HEK293 (cell line): ENCODE measurements at regions not wholly inside any gene's neighbourhood (a gene's known extent, or its start where the extent isn't known, plus 50 kb on each side); places are given as distances from the start of the nearest gene placed in this dataset.

Experiments used
- CTCF ChIA-PET: fragments of 350-600 bp; formaldehyde crosslinking; extraction: SDS; loops from one replicate; lab custom pipeline; 2021; ENCODE audit warnings: antibody characterized with exemption; lab: Yijun Ruan, JAX
- POLR2A ChIA-PET: fragments of 300-600 bp; formaldehyde crosslinking; extraction: SDS; loops from one replicate; lab custom pipeline; 2020; ENCODE audit warnings: antibody characterized with exemption, inconsistent platforms; lab: Yijun Ruan, JAX
- H3K27ac ChIP-seq: fragments of 200-500 bp; sonication (Bioruptor generic); 2 replicates; pipeline ENCODE4 v1.5.1; 2014; ENCODE audit warnings: low read depth, low read length, control low read depth, inconsistent platforms; ENCODE audit errors: extremely low read depth
- H3K36me3 ChIP-seq, 2 experiments: fragments of 200-500 bp in 1 of 2; sonication (Bioruptor generic) in 1 of 2; 1 replicate in 1 of 2; 2 replicates in 1 of 2; pipeline ENCODE4 v1.5.1; 2014 to 2017; ENCODE audit warnings: inconsistent platforms in 2 of 2, low read length in 2 of 2; ENCODE audit not compliant: control insufficient read depth in 2 of 2, insufficient read depth in 1 of 2
- H3K4me1 ChIP-seq: fragments of 200-500 bp; sonication (Bioruptor generic); 2 replicates; pipeline ENCODE4 v1.5.1; 2014; ENCODE audit warnings: mild to moderate bottlenecking, low read length, inconsistent platforms; ENCODE audit not compliant: control insufficient read depth, insufficient read depth
- H3K4me3 ChIP-seq: 2 replicates; pipeline ENCODE4 v1.5.1; 2011; ENCODE audit warnings: low read depth, mild to moderate bottlenecking, control low read depth, low read length, moderate library complexity
- H3K9me3 ChIP-seq: fragments of 200-500 bp; sonication (Bioruptor generic); 2 replicates; pipeline ENCODE4 v1.5.1; 2014; ENCODE audit warnings: low read depth, low read length, inconsistent platforms; ENCODE audit not compliant: control insufficient read depth, insufficient read depth
- GLI2 ChIP-seq: fragments of 450-650 bp; formaldehyde crosslinking; IDR thresholded peaks from 2 replicates; pipeline ENCODE4; 2017; ENCODE audit warnings: missing biosample characterization, missing genetic modification characterization, low read depth, borderline replicate concordance
- GLIS1 ChIP-seq: fragments of 450-650 bp; formaldehyde crosslinking; IDR thresholded peaks from 2 replicates; pipeline ENCODE4 v1.5.1; 2016; ENCODE audit warnings: missing biosample characterization, missing genetic modification characterization
- KLF8 ChIP-seq: fragments of 450-650 bp; formaldehyde crosslinking; IDR thresholded peaks from 2 replicates; pipeline ENCODE4 v1.5.1; 2016; ENCODE audit warnings: missing biosample characterization, missing genetic modification characterization
- OSR2 ChIP-seq: fragments of 450-650 bp; formaldehyde crosslinking; IDR thresholded peaks from 2 replicates; pipeline ENCODE4 v1.5.1; 2016; ENCODE audit warnings: missing biosample characterization, missing genetic modification characterization
- SCRT1 ChIP-seq: fragments of 450-650 bp; formaldehyde crosslinking; IDR thresholded peaks from 2 replicates; pipeline ENCODE4 v1.5.1; 2016; ENCODE audit warnings: missing biosample characterization, missing genetic modification characterization, borderline replicate concordance
- ZBTB1 ChIP-seq: fragments of 450-650 bp; formaldehyde crosslinking; IDR thresholded peaks from 2 replicates; pipeline ENCODE4 v1.5.1; 2016; ENCODE audit warnings: missing biosample characterization, missing genetic modification characterization
- ZBTB48 ChIP-seq: fragments of 450-650 bp; formaldehyde crosslinking; IDR thresholded peaks from 2 replicates; pipeline ENCODE4 v1.5.1; 2016; ENCODE audit warnings: missing biosample characterization, missing genetic modification characterization
- ZBTB8A ChIP-seq: fragments of 450-650 bp; formaldehyde crosslinking; IDR thresholded peaks from 2 replicates; pipeline ENCODE4 v1.5.1; 2016; ENCODE audit warnings: missing biosample characterization, missing genetic modification characterization
- ZNF140 ChIP-seq: fragments of 450-650 bp; formaldehyde crosslinking; IDR thresholded peaks from 2 replicates; pipeline ENCODE4 v1.5.1; 2016; ENCODE audit warnings: missing biosample characterization, missing genetic modification characterization
- ZNF155 ChIP-seq: fragments of 450-650 bp; formaldehyde crosslinking; IDR thresholded peaks from 2 replicates; pipeline ENCODE4 v1.5.1; 2016; ENCODE audit warnings: missing biosample characterization, missing genetic modification characterization
- ZNF2 ChIP-seq: fragments of 450-650 bp; formaldehyde crosslinking; IDR thresholded peaks from 2 replicates; pipeline ENCODE4 v1.5.1; 2016; ENCODE audit warnings: missing biosample characterization, missing genetic modification characterization
- ZNF26 ChIP-seq: fragments of 450-650 bp; formaldehyde crosslinking; IDR thresholded peaks from 2 replicates; pipeline ENCODE4 v1.5.1; 2016; ENCODE audit warnings: missing biosample characterization, missing genetic modification characterization
- ZNF302 ChIP-seq: fragments of 450-650 bp; formaldehyde crosslinking; IDR thresholded peaks from 2 replicates; pipeline ENCODE4 v1.5.1; 2016; ENCODE audit warnings: missing biosample characterization, missing genetic modification characterization, low read depth
- ZNF311 ChIP-seq: fragments of 450-650 bp; formaldehyde crosslinking; IDR thresholded peaks from 2 replicates; pipeline ENCODE4 v1.5.1; 2017; ENCODE audit warnings: missing biosample characterization, missing genetic modification characterization, borderline replicate concordance
- ZNF473 ChIP-seq: fragments of 450-650 bp; formaldehyde crosslinking; IDR thresholded peaks from 2 replicates; pipeline ENCODE4 v1.5.1; 2017; ENCODE audit warnings: missing biosample characterization, missing genetic modification characterization
- ZNF488 ChIP-seq: fragments of 450-650 bp; formaldehyde crosslinking; IDR thresholded peaks from 2 replicates; pipeline ENCODE4 v1.5.1; 2016; ENCODE audit warnings: missing biosample characterization, missing genetic modification characterization
- ZNF544 ChIP-seq: fragments of 450-650 bp; formaldehyde crosslinking; IDR thresholded peaks from 2 replicates; pipeline ENCODE4 v1.5.0; 2017; ENCODE audit warnings: missing biosample characterization, missing genetic modification characterization
- ZNF580 ChIP-seq: fragments of 450-650 bp; formaldehyde crosslinking; IDR thresholded peaks from 2 replicates; pipeline ENCODE4 v1.5.1; 2016; ENCODE audit warnings: missing biosample characterization, missing genetic modification characterization
- ZNF610 ChIP-seq: fragments of 450-650 bp; formaldehyde crosslinking; IDR thresholded peaks from 2 replicates; pipeline ENCODE4 v1.5.1; 2016; ENCODE audit warnings: missing biosample characterization, missing genetic modification characterization, borderline replicate concordance
- ZNF645 ChIP-seq: fragments of 450-650 bp; formaldehyde crosslinking; IDR thresholded peaks from 2 replicates; pipeline ENCODE4; 2016; ENCODE audit warnings: missing biosample characterization, missing genetic modification characterization
- ZNF664 ChIP-seq: fragments of 450-650 bp; formaldehyde crosslinking; IDR thresholded peaks from 2 replicates; pipeline ENCODE4 v1.5.1; 2016; ENCODE audit warnings: missing biosample characterization, missing genetic modification characterization
- ZNF670 ChIP-seq: fragments of 450-650 bp; formaldehyde crosslinking; IDR thresholded peaks from 2 replicates; pipeline ENCODE4 v1.5.1; 2016; ENCODE audit warnings: missing biosample characterization, missing genetic modification characterization, low read depth
- ZNF704 ChIP-seq: fragments of 450-650 bp; formaldehyde crosslinking; IDR thresholded peaks from 2 replicates; pipeline ENCODE4 v1.5.1; 2016; ENCODE audit warnings: missing biosample characterization, missing genetic modification characterization
- ZNF792 ChIP-seq: fragments of 450-650 bp; formaldehyde crosslinking; IDR thresholded peaks from 2 replicates; pipeline ENCODE4 v1.5.1; 2016; ENCODE audit warnings: missing biosample characterization, missing genetic modification characterization
- TF ChIP-seq, protein P1 (sequence below): fragments of 450-650 bp; IDR thresholded peaks from 2 replicates; pipeline ENCODE4 v1.5.1; 2018; ENCODE audit warnings: missing biosample characterization, missing genetic modification characterization

- no peaks in the 10 kb centered on the region for H3K4me1 ChIP-seq
- ChIA-PET CTCF (interaction anchor here (0.6 kb wide), 1 partner anchor 22 kb away, joined by 5 read pairs; no protein-coding TSS in a partner anchor), POLR2A (no interaction called here)
- H3K36me3 ChIP-seq = no peaks in the 10 kb centered on the region
- H3K4me3 ChIP-seq = no peak overlapping the region
- H3K9me3 ChIP-seq = no peaks in the 10 kb centered on the region
- TF ChIP-seq ZNF140 (tag by site-specific recombination) (no peak), ZNF670 (tag by site-specific recombination) (no peak), ZNF302 (no peak), ZNF645 (tag by site-specific recombination) (no peak), ZNF26 (tag by site-specific recombination) (no peak), KLF8 (tag by site-specific recombination) (no peak), ZNF704 (tag by site-specific recombination) (no peak), ZNF311 (no peak), ZNF488 (tag by site-specific recombination) (no peak), ZBTB8A (tag by site-specific recombination) (no peak), ZNF792 (tag by site-specific recombination) (no peak), ZNF544 (tag by site-specific recombination) (no peak), ZBTB1 (tag by site-specific recombination) (no peak), ZNF664 (tag by site-specific recombination) (no peak), ZBTB48 (tag by site-specific recombination) (no peak), ZNF580 (no peak), OSR2 (no peak), GLIS1 (tag by site-specific recombination) (no peak), ZNF2 (tag by site-specific recombination) (no peak)
- TF ChIP-seq, protein P1, sequence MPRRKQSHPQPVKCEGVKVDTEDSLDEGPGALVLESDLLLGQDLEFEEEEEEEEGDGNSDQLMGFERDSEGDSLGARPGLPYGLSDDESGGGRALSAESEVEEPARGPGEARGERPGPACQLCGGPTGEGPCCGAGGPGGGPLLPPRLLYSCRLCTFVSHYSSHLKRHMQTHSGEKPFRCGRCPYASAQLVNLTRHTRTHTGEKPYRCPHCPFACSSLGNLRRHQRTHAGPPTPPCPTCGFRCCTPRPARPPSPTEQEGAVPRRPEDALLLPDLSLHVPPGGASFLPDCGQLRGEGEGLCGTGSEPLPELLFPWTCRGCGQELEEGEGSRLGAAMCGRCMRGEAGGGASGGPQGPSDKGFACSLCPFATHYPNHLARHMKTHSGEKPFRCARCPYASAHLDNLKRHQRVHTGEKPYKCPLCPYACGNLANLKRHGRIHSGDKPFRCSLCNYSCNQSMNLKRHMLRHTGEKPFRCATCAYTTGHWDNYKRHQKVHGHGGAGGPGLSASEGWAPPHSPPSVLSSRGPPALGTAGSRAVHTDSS (tag by site-specific recombination) = no peak
- H3K27ac ChIP-seq = no peak overlapping the region
Measured at GRCh38 chr21:27631471-27631870, 664.6 kb upstream of the ADAMTS5 start.

DNA sequence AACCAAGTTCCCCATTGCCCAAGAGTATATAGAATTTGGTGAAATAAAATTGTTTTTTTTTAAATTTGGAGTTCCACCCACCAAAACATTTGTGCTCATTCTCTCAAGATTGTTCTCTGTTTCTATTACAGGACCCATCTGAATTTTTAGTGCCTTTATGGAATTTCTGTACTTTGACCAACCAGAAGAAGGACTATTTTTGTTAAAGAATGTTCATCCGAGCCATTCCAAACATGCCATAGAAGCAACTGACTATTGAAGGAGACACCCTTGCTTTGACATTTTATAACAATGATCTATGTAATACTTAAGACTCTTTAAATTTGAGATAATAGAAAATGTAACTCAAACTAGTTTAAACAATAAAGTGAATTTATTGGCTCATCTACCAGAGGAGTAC, 655.7 kb upstream of the ADAMTS5 start:
- Histone ChIP-seq H3K9me3 (no peaks in the 10 kb centered on the region; the same call in 1 of the 2 replicates), H3K4me3 (no peak overlapping the region), H3K4me1 (no peaks in the 10 kb centered on the region), H3K27ac (no peak overlapping the region), H3K36me3 (no peaks in the 10 kb centered on the region)
- ChIA-PET CTCF (no interaction called here), POLR2A (no interaction called here)
- TF ChIP-seq SCRT1 (tag by site-specific recombination) (no peak), GLI2 (tag by site-specific recombination) (no peak), ZNF155 (no peak), ZBTB48 (tag by site-specific recombination) (no peak), ZNF610 (tag by site-specific recombination) (no peak), ZNF473 (tag by site-specific recombination) (no peak)
